NCI-H1105 treated with DMSO at 0.1 percent for 48 hours (cell line): ENCODE measurements at regions not wholly inside any gene's neighbourhood (a gene's known extent, or its start where the extent isn't known, plus 50 kb on each side); places are given as distances from the start of the nearest gene placed in this dataset.
A peak's percentile ranks its signal among the peaks of the same experiment; 100 is the strongest.

Source experiments
- DNase-seq: peaks from one replicate; lab custom pipeline; 2025; lab: John Stamatoyannopoulos, UW

DNA sequence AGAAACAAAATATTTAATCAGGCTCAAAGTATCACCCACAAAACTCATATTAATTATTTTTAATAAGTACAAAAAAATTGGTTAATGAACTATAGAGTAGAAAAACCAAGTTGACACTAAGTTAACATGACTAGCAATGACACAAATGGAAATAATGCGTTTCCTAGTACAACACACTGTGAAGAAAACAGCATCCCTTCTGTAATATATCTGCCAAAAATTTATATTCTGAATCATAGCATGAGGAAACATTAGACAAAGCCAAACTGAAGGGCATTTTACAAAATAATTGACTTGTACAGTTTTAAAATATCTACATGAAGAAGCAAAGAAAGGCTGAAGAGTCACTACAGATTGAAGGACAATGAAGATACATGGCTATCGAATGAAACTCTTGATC is 477.6 kb upstream of the INTU start:
- no peak for DNase-seq

DNA sequence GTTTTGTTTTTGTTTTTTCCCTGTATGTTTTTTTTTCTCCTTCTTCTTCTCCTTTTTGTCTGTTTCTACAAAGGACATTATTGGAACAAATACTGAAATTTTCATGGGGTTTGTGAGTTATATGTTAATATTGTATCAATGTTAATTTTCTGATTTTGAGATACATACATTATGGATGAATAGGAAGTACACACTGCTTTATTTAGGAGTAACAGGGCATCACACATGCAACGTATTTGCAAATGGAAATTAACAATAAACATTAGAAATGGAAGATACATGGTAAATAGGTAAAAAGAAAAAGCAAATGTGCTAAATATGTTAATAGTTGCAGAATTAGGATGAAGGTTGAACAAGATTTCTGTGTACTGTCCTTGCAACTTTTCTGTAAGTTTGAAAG is 477.2 kb upstream of the INTU start:
- no peak for DNase-seq

DNA sequence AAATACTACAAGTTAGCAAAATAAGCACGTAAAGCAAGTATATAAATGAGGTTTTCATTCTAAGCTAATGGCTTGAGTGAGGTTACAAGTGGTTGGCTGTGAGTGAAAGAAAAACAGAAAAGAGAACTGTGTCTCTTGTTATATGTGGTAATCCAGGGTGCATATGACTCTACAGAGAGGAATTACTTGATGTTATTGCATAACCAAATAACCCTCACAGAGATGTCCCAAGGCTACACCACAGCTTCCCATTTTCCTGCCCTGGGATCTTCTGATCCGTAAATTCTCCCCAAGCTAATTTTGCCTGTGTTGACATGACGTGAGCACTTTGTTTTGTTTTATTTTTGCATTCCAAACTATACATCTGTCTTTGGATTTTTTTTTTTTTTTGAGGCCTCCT is 470.0 kb upstream of the INTU start:
- DNase-seq: no peak

DNA sequence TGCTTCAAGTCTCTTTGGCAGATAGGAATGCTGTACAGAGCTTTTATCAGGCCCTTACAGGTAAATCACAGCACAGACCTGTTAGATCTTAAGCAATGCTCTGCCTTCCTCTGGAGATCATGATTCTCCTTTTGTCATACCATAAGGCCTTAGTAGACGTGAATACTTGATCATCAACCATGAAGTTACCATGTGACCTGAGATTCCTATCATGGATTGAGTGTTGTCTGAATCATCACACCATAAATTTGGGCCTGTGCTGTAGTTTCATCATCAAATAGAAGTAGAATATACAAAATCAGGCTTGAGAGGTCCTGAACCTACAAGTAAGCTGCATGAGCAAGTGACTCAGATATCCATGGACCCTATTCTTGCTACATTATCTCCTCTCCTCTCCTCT is 466.8 kb upstream of the INTU start:
- DNase-seq: no peak

DNA sequence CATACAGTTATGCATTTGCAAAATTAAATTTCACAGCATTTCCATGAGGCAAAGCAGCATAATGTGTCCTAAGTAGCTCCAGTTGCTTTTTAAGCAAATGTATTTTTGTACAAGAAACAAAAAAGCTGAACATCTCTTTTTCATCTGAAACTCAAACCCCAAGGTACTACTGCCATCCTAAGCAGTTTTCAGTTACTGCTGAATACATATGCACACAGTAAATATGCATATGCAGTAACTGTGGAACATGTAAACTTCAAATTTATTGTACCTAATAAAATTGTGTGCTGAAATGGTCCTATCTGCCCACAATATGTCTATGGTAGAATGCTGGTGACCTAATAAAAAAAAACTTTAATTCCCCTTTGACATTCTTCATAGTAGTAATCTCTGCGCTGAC is 458.6 kb upstream of the INTU start:
- no peak for DNase-seq

DNA sequence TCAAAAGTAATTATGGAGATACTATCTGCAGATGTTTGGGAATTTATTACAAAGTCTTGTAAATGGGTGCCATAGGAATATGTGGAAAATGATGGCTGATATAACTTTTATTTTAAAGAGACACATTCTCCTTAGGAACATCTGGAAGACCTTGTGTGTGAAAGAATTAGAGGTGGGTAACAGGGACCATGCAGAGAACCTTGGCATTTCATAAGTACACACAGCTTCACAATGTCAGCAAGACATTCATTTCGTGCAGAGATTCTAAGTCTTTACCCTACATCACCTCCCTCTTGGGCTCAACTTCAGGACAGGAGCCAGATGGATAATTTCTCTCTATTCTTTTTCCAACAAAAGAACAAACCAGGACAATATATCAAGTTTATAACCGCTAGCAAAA is 458.1 kb upstream of the INTU start:
- DNase-seq: no peak

DNA sequence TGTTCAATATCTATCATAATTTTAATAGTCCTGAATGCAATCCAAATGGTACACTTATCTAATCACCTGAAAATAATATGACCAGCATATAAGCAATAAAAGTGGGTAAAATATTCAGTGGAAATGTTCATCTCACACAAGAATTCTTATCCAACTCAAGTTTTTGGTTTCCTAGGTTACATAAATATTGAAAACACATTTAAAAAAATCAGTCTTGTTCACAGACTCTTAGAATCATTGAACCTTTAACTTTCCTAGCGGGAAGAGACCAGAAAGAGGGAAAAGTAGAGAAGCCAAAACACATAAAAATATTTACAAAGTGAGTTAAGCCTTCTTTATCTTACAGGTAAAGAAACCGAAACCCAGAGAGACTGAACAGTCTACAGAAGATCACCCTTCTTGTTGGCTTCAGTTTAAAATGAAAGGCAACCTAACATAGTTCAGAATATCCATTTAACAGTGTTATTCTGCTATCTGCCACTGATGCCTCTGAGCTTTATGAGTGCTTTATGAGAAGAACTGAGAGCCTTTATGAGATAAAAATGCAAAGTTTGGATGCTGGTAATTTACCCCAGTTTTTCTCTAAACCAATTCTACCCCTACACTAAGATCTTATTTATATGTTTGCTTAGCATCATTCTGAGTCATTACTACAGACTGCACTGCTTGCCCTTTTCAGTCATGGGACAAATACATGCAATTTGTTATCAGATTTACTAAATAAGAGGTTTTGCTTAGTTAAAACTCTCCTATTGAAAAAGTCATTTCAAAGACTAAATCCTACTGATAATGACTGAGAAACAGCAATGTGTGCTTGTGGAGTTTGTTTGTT is 453.3 kb upstream of the INTU start:
- DNase-seq: no peak

DNA sequence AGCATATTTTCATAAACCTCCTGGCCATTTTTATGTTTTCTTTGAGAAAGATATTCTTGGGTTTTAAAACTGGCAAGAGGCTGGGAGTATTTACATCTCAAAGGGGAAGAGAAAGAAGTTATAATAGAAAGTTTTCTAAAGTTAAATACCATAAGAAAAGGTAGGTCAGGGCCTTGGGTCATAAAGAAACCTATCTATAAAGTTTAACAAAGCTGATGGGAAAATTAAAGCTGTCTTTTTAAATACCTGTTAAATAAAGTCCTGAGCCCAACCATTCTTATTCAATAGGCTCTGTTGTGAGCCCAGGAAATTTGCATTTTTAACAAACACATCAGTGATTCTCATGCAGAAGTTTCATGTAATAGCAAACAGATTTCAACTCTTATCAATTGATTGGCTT is 451.8 kb upstream of the INTU start:
- no peak for DNase-seq

DNA sequence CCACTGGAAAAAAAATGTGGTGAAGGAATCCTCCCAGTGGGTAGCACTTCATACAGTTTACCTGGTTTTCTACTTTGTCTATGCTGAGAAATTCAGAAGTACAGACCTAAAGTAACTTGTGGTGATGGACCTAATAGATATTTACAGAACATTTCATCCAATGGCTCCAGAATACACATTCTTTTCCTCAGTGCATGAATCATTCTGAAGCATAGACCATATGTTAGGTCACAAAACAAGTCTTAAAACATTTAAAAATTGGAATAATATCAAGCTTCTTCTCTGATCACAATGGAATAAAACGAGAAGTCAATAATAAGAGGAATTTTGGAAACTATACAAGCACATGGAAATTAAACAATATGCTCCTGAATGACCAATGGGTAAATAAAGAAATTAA is 450.1 kb upstream of the INTU start:
- DNase-seq: no peak

DNA sequence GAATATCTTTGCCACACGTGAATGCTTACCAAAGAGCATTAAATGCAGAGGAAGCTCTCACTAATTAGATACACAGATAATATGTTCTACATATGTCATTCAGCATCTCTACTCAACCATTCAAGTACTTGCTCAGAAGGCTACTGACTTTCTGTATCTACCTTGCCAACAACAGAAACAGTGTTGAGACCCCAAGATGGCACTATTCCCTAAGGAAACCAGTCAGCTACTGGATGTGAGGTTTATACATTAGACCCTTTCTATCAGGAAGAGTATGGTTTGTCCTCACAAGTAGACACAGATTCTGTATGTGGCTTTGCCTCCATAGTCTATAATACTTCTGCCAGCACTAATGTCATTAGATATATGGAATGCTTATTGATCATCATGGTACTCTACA is 443.9 kb upstream of the INTU start:
- peak; percentile 1 for DNase-seq

DNA sequence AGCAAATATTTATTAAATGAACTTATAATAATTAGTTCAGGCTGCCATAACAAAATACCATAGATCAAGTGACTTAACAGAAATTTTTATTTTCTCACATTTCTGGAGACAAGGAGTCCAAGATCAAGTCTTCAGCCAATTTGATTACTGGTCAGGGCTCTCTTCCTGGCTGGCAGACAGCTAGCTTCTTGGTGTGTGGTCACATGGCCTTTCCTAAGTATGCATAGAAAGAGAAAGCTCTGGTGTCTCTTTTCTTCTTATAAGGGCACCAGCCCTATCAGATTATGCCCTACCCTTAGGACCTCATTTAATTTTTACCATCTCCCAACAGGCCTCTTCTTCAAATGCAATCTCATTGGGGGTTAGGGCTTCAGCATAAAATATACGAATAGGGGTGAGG is 438.5 kb upstream of the INTU start:
- no peak for DNase-seq

DNA sequence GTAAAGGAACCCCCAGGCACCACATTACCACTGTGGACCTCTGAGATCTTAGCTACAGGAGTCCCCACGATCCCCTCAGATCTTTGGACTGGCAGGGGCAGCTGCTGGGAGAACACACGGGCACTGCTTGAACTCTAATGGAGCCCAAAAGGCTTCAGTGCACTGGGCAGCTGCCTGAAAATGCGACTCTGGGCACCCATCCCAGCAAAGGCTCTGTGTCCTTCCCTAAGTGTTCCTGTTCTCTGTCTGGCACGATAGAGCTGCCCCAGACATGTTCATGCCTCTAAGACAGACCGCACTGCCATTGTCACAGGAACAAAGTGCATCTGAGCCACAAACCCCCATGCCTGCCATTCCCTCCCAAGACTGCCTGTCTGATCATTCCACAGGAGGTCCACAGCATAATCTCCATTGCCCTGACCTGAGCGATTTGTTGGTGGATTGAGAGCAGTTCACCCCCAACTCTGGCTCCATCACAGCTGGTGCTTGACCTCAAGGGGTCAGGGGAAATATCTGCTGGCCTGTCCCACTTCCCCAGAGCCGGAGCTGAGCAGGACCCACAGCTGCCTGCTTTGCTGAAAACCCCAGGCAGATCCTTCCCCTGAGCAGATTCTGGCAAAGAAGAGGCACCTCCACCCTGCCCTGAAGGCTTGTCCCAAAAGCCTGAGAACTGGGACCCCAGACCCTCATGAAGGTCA is 436.0 kb upstream of the INTU start:
- DNase-seq: no peak

DNA sequence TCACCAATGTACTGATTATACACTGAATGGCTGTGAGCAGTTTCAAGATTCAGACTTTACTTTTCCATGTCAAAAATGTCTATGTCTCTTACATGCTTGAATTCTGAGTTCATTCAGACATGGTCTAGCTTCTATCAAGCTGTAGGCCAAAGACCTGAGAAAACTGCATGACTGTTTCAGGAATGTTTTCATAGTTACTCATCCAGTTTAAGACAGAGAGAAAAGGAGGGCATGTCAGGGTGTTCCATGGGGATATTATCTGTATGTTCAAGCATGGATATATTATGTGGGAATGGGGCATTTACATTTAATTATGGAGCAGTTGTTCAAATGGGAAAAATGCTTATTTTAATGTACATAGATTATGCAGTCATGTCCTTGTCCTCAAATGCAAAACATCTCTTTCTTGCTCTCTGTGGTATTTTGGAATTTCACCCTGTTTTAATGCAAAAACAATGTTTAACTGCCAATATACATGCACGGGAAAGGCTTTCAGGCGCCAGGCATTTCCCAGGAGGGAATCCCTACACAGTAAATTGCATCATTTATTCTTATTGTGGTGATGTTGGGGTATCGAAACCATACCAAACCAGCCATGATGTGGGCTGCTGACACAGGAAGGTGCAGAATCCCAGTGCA is 429.1 kb upstream of the INTU start:
- DNase-seq: no peak

DNA sequence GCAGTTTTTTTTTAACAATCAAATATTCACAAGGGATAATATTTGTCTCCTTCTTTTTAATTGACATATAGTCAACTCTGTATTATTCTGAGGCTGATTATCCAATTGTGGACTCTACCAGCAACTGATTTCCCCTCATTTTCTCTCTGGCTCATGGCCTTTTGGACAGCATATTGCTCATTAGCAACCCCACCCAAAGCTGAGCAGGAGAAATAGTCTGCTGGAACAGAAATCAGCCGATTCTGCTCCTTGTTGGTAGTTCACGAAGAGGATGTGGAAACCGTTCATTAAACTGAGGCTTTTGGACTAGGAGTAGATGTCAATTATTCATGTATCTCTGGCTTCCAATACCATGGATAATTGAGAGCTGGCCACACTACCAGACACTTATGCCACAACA is 428.4 kb upstream of the INTU start:
- DNase-seq: no peak

DNA sequence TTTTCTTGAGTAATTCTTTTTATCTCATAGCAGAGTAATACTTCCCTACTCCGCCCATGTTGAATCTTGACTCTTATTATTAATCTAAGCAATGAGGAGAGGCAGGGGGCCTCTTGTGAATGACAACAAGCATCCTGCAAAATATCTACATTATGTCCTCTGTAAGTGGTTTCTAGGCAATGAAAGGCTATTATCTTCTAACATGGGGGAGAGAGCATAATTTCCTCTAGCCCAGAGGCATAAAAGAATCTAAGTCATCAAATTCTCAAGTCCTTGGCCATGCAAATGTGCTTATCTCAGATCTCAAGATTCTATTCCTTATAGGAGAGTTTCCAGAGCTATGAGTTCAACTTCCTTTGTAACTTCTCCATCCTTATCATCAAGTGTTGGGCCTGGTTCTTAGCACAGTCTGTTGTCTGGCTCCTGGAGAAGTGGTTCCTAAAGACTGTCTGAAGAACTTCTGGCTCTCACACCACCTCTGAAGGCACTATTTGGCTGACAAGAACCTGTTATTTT is 423.1 kb upstream of the INTU start:
- DNase-seq: no peak

DNA sequence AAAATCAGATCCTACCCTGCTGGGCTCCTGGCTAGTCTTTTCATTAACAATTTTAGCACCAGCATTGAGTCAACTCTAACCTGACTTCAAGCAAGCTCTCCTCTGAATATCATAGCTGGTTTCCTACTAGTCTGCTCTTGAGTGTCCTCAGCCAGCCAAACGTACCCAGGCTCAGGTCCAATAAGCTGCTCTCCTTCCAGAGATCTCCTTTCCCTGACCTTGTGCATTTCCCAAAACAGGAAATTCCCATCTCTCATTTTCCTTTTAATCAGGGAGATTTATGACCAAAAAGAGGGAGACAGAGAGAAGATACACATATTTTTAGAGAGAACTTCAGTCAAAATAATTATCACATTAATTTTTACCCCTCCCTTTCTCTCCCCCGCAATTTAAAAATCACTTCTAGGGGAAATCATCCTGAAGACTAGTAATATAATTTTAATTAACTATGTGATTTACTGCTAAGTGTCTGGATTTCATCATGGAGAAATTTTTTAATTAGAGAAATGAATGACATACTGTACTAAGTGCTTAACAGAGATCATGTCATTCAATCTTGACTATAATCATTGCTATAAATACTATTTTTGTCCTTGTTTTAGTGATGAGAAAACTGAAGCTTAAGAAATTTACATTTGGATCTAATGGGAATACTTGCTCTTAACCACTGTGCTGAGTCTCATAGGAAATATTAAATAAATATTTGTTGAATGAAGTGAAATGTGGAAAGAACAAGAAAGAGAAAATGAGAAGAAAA is 421.7 kb upstream of the INTU start:
- no peak for DNase-seq

DNA sequence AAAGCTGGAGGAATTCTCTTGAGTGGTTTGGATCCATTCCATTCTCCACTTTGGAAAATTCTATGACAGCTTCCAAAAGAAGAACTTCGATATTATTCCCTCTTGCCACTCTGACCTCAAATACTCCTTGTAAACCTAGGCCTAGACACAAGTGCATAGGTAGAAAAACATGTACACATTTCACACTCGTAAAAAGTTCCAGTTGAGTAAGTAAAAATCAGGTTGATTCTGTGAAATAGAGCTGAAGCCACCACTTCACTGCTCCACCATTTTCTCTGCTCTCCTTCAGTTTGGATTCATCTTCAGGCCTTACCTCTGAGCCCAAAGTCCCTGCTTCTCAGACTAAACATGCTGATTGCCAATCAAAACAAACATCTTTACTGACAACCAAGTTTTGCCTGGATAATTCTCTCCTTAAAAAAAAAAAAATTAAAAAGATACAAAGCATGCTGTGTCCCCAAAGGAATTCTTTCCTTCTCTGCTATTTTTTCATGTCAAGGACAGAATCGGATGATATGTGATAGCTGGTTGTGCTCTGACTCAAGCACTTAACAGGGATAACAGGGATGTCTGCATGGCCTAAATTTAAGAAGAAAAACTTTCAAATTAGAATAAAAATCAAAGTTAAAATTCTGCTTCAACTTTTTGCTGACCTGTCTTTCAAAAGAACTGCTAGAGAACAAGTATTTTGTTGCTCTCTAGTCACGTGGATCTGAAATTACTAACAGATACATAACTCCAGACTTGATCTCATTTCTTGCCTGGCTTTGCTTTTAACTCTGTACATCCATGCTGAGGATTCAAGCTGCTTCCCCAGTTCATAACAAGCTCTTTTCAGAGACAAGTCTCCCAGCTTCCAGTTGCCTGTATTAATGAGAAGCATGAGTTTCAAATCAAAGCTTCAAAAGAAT is 420.9 kb upstream of the INTU start:
- no peak for DNase-seq

DNA sequence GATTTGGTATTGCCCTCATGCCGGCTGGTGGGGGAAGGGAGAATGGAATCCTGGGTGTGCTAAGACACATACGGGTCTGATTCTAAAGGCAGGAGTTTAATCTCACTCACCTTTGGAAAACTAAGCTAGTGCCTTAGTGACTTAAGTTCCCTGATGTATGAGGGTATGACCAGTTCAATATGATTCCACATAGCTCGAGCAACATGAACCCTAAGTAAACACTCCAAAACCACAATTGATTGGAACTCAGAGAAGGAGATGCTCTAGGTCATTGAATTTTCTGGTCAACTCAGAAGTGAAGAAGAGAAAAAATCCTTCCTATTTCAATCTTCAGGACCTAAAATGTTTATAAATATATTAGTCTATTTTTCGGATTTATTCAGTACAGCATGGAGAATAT is 420.1 kb upstream of the INTU start:
- DNase-seq: no peak

DNA sequence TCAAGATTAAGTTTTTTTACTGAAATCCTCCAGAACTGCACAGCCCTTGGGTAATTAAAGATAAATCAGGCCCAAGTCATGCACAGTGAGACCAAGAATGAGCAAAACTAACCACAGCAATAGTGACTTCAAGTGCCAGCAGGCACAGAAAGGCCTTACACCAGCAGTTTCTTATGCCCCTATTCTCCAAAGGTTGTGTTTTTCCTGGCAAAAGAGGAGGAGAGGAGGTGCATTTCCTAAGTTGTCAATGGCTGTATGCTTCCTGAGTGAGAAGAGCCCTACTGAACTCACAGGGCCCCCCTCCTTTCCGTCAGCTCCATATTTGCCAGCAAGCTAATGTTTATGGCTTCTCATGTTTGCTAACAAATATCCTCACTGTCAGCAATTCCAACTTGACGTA is 418.7 kb upstream of the INTU start:
- DNase-seq: no peak

DNA sequence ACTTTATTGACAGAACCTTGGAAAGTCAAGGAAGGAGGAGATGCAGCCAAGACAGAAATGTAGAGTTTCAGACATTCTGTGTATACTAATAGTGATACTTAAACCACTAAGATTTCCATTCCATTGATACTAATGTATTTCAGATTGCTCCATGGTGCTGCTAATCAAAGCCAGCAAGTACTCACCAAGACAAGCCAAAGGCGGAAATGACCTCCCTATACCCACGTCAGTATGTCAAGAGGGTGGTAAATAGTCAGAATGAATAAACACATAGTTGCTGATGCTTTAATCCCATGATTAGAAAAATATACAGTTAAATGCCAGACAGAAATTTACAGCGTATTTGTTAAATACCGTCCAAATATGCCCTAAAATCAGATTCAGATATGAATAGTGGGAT is 417.8 kb upstream of the INTU start:
- no peak for DNase-seq

DNA sequence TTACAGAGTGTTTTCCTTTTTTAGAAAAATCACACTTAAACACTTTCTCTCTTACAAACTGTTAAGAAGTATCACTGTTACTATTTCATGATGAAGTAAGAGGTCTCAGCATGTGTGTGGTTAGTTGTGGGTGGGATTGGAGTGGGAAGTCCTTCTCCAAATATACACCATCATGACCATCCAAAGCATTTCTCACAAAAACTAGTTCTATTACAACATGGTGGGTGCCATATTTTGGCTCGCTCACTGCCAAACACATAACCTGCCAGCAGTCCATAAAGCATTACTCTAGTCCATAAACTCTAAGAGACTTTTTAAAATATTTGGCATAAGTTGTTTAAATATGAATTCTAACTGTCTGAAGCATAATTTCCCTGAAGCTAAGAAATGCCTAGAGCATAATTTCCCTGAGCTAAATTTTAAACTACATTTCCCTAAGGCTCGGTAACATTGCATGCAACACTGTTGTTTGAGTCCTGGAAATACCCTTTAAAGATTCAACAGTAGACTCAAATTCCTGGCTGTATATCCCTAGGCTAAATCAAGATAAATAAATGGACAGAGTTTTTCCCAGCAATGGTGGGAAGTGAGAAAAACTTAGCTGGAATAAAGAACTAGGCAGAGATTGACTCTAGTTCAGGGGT is 415.0 kb upstream of the INTU start:
- no peak for DNase-seq
